ENCODE measurements at regions not wholly inside any gene's neighbourhood (a gene's known extent, or its start where the extent isn't known, plus 50 kb on each side); places are given as distances from the start of the nearest gene placed in this dataset.

DNA sequence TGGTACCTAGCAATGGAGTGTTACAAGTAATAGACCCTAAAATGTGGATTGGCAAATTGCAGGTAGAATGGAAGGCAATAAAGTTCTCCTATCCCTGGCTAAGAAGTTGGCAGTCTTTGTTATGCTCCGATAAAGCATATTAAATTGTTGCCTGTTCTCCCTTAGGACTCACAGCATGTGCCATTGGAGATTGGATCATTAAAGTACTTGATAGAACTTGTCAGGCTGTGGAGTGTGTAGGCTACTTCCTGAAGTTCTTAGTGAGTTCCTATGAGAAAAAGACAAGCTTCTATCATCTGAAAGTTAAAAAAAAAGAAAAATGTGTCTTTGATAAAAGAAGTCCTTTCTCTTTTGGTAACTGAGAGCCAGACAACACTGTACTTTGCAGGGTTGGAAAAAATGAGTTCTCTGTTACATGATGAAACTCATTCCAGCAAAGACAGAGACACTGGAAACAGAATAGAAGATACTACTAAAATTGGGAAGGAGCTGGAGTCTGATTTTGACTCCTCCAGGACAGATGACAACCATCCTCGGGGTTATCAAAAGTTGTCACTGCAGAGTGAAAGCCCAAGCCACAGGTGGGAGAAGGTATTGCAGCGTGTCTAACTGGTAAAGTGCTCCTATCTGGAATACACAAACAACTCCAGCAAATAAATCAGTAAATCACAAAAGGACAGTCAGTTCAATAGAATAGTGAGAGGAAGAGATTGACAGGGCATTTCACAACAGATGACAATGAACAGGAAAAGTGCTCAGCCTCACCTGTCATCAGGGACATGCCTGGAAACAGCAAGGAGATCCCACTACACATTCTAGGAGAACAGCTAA lies 87.5 kb upstream of the WDR26 start:
- Mint-ChIP-seq H3K36me3 (no peaks in the 10 kb centered on the region), H3K4me3 (no peak overlapping the region), H3K27ac (no peak overlapping the region), H3K27me3 (no peaks in the 10 kb centered on the region), H3K4me1 (ENCODE audit: low read depth) (no peaks in the 10 kb centered on the region), H3K9me3 (no peaks in the 10 kb centered on the region)
- ChIA-PET CTCF (interaction anchor here (1.0 kb wide), 1 partner anchor 9 kb away, joined by 4 read pairs; no protein-coding TSS in a partner anchor), POLR2A (no interaction called here)
- DNase-seq = no peak
- intact Hi-C loops (cut with micrococcal nuclease) = no loop called here

DNA sequence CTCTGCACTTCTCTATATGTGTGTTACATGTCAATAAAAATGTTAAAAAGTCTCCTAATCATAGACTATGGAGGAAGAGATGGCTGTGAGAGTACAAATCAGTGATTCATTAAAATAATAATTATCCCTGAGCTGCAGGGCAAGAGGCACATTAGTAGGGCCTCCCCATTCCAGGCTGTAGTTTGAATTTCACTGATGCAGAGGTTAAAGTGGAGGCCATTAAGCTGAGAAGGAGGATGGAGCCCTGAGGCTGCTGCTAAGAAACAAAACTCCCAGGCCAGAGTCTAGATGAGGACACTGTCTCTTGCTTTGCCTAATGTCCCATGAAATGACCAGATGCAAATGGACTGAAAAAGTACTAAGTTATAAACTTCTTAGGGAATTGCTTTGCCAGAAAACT lies 89.1 kb upstream of the WDR26 start:
- H3K4me3 Mint-ChIP-seq = no peak overlapping the region
- no peaks in the 10 kb centered on the region for H3K4me1 Mint-ChIP-seq (ENCODE audit: low read depth)
- no peak overlapping the region for H3K27ac Mint-ChIP-seq
- no peaks in the 10 kb centered on the region for H3K36me3 Mint-ChIP-seq
- ChIA-PET CTCF (interaction anchor here (0.7 to 2.5 kb wide), 2 partner anchors 10 to 399 kb away, joined by 3 to 9 read pairs; no protein-coding TSS in a partner anchor), POLR2A (no interaction called here)
- DNase-seq = no peak
- H3K9me3 Mint-ChIP-seq = no peaks in the 10 kb centered on the region
- intact Hi-C loops (cut with micrococcal nuclease) = no loop called here
- no peaks in the 10 kb centered on the region for H3K27me3 Mint-ChIP-seq

DNA sequence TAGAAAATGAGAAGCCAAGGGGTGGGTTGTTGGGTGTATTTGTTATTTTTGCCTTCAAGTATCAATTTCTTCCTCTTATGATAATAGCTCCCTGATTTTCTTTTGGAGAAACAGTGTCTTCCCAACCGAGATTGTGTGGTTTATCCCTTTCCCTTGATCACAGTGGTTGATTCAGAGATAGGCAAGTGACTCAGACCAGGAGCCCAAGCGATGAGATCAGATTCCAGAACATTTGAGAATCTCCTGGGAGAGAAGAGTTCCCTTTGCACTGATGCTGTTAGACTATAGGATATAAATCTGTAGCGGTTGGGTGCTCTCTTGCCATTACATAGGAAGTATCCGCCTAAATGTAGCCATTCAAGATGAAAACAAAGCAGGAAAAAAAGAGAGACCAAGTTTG lies 90.1 kb upstream of the WDR26 start:
- Mint-ChIP-seq H3K4me3 (no peak overlapping the region), H3K27me3 (no peaks in the 10 kb centered on the region), H3K36me3 (no peaks in the 10 kb centered on the region), H3K4me1 (ENCODE audit: low read depth) (no peaks in the 10 kb centered on the region), H3K9me3 (no peaks in the 10 kb centered on the region), H3K27ac (no peak overlapping the region)
- ChIA-PET POLR2A (no interaction called here), CTCF (interaction anchor here (1.0 to 2.5 kb wide), 2 partner anchors 11 to 398 kb away, joined by 3 to 9 read pairs; no protein-coding TSS in a partner anchor)
- intact Hi-C loops (cut with micrococcal nuclease) = no loop called here
- DNase-seq = no peak

DNA sequence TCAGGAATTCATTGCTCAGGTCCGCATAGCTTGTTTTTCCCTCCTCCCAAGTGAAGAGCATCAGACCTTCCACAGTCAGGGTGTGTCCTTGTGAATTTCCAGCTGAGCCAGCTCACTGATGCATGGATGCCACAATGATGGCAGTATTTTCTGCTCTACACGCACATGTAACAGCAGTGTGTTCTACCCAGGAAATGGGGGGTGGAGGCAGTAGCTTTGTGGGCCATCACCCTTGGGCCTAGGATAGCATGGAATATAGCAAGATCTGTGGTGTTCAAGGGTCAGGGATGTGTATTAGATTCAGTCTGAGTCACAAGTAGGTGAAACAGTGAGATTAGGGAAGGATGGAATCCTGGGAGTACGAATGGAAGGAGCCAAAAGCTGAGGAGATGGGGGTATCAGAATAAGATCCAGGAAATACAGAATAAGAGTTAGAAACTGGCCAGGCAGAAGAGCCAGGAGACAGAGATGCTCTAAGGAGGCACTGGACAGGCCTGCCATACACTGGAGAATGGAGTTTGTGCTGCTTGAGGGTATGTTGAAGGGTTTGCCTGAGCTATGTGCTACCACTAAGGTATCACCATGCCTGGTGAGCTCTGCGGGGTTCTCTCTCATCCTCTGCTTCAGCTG lies 90.6 kb upstream of the CNIH3 start:
- Mint-ChIP-seq H3K4me1 (ENCODE audit: low read depth) (no peaks in the 10 kb centered on the region), H3K4me3 (no peak overlapping the region), H3K27me3 (no peaks in the 10 kb centered on the region), H3K9me3 (no peaks in the 10 kb centered on the region), H3K27ac (no peak overlapping the region), H3K36me3 (no peaks in the 10 kb centered on the region)
- POLR2A ChIA-PET = no interaction called here
- no peak for DNase-seq
- CTCF ChIA-PET = interaction anchor here (0.7 to 2.5 kb wide), 3 partner anchors 12 to 397 kb away, joined by 3 to 9 read pairs (median 3); no protein-coding TSS in a partner anchor
- intact Hi-C loops (cut with micrococcal nuclease) = no loop called here

DNA sequence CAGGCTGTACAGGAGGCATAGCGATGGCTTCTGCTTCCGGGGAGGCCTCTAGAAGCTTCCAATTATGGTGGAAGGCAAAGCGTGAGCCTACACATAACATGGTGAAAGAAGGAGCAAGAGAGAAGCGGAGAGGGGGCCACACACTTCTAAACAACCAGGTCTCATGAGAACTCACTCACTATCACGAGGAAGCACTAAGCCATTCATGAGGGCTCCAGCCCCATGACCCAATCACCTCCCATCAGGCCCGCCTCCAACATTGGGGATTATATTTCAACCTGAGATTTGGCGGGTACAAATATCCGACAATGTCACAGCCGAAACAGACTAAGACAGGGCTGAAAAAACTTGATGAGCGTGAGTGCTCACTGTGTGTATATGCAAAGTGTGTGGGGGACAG lies 89.3 kb upstream of the CNIH3 start:
- Mint-ChIP-seq H3K27me3 (no peaks in the 10 kb centered on the region), H3K4me1 (ENCODE audit: low read depth) (no peaks in the 10 kb centered on the region), H3K27ac (no peak overlapping the region), H3K9me3 (no peaks in the 10 kb centered on the region), H3K36me3 (no peaks in the 10 kb centered on the region), H3K4me3 (no peak overlapping the region)
- POLR2A ChIA-PET = no interaction called here
- DNase-seq = no peak
- CTCF ChIA-PET = no interaction called here
- intact Hi-C loops (cut with micrococcal nuclease) = no loop called here

DNA sequence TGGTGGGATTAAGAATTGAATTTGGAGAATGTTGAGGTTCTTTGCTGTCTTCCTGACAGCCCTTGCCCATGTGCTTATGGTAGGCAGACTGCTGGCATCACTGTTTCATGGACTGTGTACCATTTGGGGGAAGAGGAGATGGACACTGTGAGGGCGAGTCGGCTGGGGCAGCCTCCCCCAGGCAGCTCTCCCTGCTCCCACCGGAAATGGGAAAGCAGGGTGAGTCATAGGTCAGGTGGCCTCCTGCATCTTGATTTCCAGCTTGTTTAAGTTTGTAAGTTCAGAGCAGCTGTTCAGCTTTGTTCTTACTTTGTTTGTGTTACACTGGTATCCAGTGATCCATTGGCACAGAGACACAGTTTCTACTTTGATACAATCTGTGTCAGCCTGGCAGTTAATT lies 87.2 kb upstream of the CNIH3 start:
- Mint-ChIP-seq H3K4me1 (ENCODE audit: low read depth) (no peaks in the 10 kb centered on the region), H3K4me3 (no peak overlapping the region)
- CTCF ChIA-PET = interaction anchor here (1.0 to 2.0 kb wide), 2 partner anchors 16 to 115 kb away, joined by 3 to 11 read pairs; no protein-coding TSS in a partner anchor

DNA sequence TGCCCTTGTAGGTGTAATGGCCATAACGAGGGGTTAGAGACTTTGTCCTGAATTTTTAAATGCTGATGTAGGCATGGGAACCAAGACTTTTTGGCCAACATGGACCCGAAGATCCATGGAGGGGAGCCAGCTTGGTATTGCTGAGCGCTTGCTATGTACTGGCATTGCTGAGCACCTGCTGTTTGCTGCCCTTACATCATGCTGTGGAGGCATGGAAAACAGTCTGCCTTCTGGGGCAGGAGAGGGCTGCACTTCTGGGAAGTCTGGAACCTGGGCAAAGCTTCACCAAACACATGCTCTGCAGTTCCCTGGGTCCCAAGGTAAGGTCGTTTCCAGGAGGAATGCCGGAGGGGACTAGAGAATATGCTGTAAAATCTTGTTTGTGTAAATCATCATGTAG lies 86.3 kb upstream of the CNIH3 start:
- no peaks in the 10 kb centered on the region for H3K4me1 Mint-ChIP-seq (ENCODE audit: low read depth)
- H3K4me3 Mint-ChIP-seq = no peak overlapping the region
- H3K27me3 Mint-ChIP-seq = no peaks in the 10 kb centered on the region
- no peaks in the 10 kb centered on the region for H3K36me3 Mint-ChIP-seq
- intact Hi-C loops (cut with micrococcal nuclease) = no loop called here
- CTCF ChIA-PET = interaction anchor here (1.0 kb wide), 1 partner anchor 114 kb away, joined by 3 read pairs; no protein-coding TSS in a partner anchor
- no peak for DNase-seq
- POLR2A ChIA-PET = interaction anchor here (1.0 kb wide), 1 partner anchor 13 kb away, joined by 3 read pairs; no protein-coding TSS in a partner anchor
- no peaks in the 10 kb centered on the region for H3K9me3 Mint-ChIP-seq
- H3K27ac Mint-ChIP-seq = no peak overlapping the region

More for the DNA sequence above, 87.2 kb upstream of the CNIH3 start:
- Mint-ChIP-seq H3K27ac (no peak overlapping the region), H3K27me3 (no peaks in the 10 kb centered on the region), H3K36me3 (no peaks in the 10 kb centered on the region), H3K9me3 (no peaks in the 10 kb centered on the region)
- POLR2A ChIA-PET = no interaction called here
- no peak for DNase-seq
- intact Hi-C loops (cut with micrococcal nuclease) = no loop called here

DNA sequence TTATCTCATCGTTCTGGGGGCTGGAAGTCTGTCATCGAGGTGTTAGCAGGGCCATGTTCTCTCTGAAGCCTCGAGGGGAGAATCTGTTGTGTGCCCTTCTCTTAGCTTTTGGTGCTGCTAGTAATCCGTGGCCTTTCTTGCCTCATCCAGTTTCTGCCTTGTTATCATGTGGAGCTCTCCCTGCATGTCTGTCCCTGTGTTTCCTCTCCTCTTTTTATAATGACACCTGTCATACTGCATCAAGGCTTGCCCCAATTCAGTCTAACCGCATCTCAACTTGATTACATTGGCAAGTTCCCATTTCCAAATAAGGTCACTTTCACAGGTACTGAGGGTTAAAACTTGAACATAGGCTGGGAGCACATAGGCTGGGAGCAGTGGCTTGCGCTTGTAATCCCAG lies 82.6 kb upstream of the CNIH3 start:
- DNase-seq = no peak
- H3K4me3 Mint-ChIP-seq = no peak overlapping the region
- ChIA-PET CTCF (no interaction called here), POLR2A (no interaction called here)
- no peaks in the 10 kb centered on the region for H3K4me1 Mint-ChIP-seq (ENCODE audit: low read depth)
- H3K9me3 Mint-ChIP-seq = no peaks in the 10 kb centered on the region
- H3K36me3 Mint-ChIP-seq = no peaks in the 10 kb centered on the region
- H3K27me3 Mint-ChIP-seq = peaks cover 2% of the 10 kb centered on the region
- no peak overlapping the region for H3K27ac Mint-ChIP-seq
- intact Hi-C loops (cut with micrococcal nuclease) = no loop called here

DNA sequence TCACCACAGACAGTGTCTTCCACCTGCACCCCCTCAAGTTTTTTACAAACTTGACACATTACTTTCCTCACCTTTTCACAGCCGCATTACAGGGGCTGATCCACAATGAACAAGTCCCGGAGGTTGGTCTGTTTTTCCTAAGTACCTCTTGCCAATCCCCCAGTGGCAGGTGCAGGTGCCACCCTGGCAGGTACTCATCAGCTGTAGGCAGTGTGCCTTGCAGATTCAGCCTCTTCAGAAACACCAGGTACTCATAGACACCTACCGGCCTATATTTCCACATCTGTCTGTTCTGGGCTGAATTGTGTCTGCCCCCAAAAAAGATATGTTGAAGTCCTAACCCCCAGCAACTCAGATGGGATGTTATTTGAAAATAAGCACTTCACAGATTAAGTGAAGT lies 81.4 kb upstream of the CNIH3 start:
- CTCF ChIA-PET = interaction anchor here (0.8 kb wide), 1 partner anchor 46 kb away, joined by 3 read pairs; no protein-coding TSS in a partner anchor
- DNase-seq = no peak
- no peaks in the 10 kb centered on the region for H3K4me1 Mint-ChIP-seq (ENCODE audit: low read depth)
- H3K36me3 Mint-ChIP-seq = no peaks in the 10 kb centered on the region
- H3K9me3 Mint-ChIP-seq = no peaks in the 10 kb centered on the region
- POLR2A ChIA-PET = no interaction called here
- no peak overlapping the region for H3K27ac Mint-ChIP-seq
- peaks cover 2% of the 10 kb centered on the region for H3K27me3 Mint-ChIP-seq
- intact Hi-C loops (cut with micrococcal nuclease) = no loop called here
- no peak overlapping the region for H3K4me3 Mint-ChIP-seq

DNA sequence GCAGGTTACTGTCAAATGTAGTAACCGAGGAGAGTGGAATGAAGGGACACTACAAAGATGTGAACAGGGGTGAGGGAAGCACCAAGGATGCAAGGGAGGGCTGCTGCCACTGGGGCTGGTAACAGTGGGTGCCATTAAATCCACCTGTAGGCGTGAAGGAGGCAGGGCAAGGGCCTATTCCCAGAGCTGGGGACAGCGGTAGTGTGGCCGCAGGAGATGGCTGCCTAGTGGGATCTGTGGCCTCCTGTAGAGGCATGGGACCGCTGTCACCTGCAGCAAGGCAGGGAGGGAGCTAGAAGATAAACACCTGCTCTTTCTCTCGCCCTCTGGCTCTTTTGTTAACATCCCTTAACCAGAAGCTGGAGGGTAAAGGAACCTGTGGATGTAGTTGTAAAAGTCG lies 80.5 kb upstream of the CNIH3 start:
- no peaks in the 10 kb centered on the region for H3K4me1 Mint-ChIP-seq (ENCODE audit: low read depth)
- no peak overlapping the region for H3K4me3 Mint-ChIP-seq
- peaks cover 2% of the 10 kb centered on the region for H3K27me3 Mint-ChIP-seq
- ChIA-PET CTCF (no interaction called here), POLR2A (no interaction called here)
- H3K27ac Mint-ChIP-seq = no peak overlapping the region
- intact Hi-C loops (cut with micrococcal nuclease) = no loop called here
- H3K36me3 Mint-ChIP-seq = no peaks in the 10 kb centered on the region
- DNase-seq = no peak
- H3K9me3 Mint-ChIP-seq = no peaks in the 10 kb centered on the region

DNA sequence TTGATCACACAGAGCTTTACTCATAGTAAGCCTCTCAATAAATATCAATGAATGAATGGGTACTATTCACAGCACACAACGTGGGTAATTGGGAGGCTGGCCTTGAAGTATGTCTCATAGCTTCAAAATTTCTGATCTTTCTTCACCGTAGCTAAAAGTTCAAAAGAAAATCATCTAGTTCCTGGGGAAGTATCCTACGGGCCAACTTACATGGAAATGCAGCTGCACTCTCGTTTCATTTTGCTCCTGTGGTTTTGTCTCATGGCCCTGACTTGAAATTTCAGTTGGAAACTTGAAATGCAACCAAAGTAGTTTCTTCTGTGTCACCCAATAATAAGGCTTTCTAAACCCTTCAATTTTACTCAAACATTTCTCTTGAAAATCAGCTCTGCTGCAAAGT lies 76.1 kb upstream of the CNIH3 start:
- no peaks in the 10 kb centered on the region for H3K9me3 Mint-ChIP-seq
- no peaks in the 10 kb centered on the region for H3K36me3 Mint-ChIP-seq
- H3K4me1 Mint-ChIP-seq (ENCODE audit: low read depth) = peaks cover 18% of the 10 kb centered on the region
- peaks cover 2% of the 10 kb centered on the region for H3K27me3 Mint-ChIP-seq
- DNase-seq = no peak
- POLR2A ChIA-PET = no interaction called here
- CTCF ChIA-PET = interaction anchor here (1.2 to 1.7 kb wide), 2 partner anchors 26 to 383 kb away, joined by 4 to 6 read pairs; no protein-coding TSS in a partner anchor
- intact Hi-C loops (cut with micrococcal nuclease) = no loop called here
- no peak overlapping the region for H3K4me3 Mint-ChIP-seq
- H3K27ac Mint-ChIP-seq = no peak overlapping the region

DNA sequence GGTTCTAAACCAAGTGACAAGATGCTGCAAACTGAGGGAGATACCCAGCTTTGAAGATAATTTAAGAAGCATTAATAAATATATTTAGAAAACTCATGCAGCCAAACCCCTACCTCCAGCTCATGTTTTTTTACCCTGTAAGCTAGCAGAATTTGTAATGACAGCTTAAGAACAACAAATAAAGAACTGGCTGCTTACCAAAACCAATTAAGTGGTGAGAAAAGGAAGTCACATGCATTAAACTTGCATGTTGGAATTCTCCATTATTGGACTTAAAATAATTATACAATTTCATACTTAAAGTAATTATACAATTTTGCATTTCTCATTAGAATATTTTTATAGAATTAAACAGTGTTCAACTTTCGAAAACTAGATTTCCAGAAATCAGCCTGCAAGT lies 75.6 kb upstream of the CNIH3 start:
- Mint-ChIP-seq H3K4me3 (no peak overlapping the region), H3K27ac (no peak overlapping the region), H3K27me3 (no peaks in the 10 kb centered on the region), H3K9me3 (no peaks in the 10 kb centered on the region), H3K4me1 (ENCODE audit: low read depth) (peaks cover 18% of the 10 kb centered on the region), H3K36me3 (no peaks in the 10 kb centered on the region)
- ChIA-PET POLR2A (no interaction called here), CTCF (interaction anchor here (1.2 to 1.7 kb wide), 2 partner anchors 27 to 382 kb away, joined by 4 to 6 read pairs; no protein-coding TSS in a partner anchor)
- intact Hi-C loops (cut with micrococcal nuclease) = no loop called here
- DNase-seq = no peak
